H1 (cell line): ENCODE measurements at regions not wholly inside any gene's neighbourhood (a gene's known extent, or its start where the extent isn't known, plus 50 kb on each side); places are given as distances from the start of the nearest gene placed in this dataset.

ENCODE experiments used
- ASH2L ChIP-seq: fragments of 200-600, 300-600 bp; sonication (generic); IDR thresholded peaks from one replicate; pipeline ENCODE4 v1.7.1; 2017; ENCODE audit warnings: low read length
- CHD7 ChIP-seq: fragments of 300-600 bp; sonication (generic); IDR thresholded peaks from 2 replicates; pipeline ENCODE4 v1.7.1; 2012; ENCODE audit warnings: low read length, moderate library complexity, mild to moderate bottlenecking, inconsistent platforms; ENCODE audit not compliant: insufficient replicate concordance
- CTBP2 ChIP-seq: IDR thresholded peaks from 2 replicates; pipeline ENCODE4 v1.7.0; 2011; ENCODE audit warnings: borderline replicate concordance, mild to moderate bottlenecking, moderate library complexity, mixed read lengths, low read length; ENCODE audit not compliant: insufficient read depth, insufficient read length
- CTCF ChIP-seq, 3 experiments: IDR thresholded peaks; 1 replicate in 2 of 3; 2 replicates in 1 of 3; pipeline versions ENCODE4 v1.5.1 to v1.6.1; 2011; ENCODE audit warnings: low read length in 3 of 3, mild to moderate bottlenecking in 3 of 3, inconsistent platforms in 2 of 3, low read depth in 1 of 3, moderate library complexity in 1 of 3; ENCODE audit not compliant: insufficient read depth in 1 of 3; ENCODE audit errors: control extremely low read depth in 1 of 3

DNA sequence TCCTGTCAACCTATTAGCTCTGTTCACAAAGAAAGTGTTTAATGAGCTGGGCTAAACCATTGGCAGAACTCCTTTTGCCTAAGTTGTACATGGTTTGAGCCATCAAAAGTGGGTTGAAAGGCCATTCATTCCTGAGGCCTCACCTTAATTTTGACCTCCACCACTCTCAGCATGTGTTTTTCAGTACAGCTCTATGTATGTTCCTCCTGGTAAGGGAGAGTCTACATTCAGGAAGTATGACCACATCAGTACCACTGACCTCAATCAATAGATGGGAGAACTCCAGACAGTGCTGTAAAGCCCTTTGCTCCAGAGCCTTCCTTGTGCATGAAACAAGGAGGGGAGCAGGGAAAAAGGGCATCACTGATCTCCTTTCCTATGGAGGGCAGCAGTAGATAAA lies 87.8 kb upstream of the CARD18 start (continued):
- TF ChIP-seq CHD7 (no peak), CTBP2 (no peak), ASH2L (no peak), CTCF (IDR thresholded peaks at IDR 0.05; ENCODE audit: control extremely low read depth in 1 of 3, insufficient read depth in 1 of 3, low read depth in 1 of 3, low read length in 3 of 3) (no peak)
